ENCODE measurements at regions not wholly inside any gene's neighbourhood (a gene's known extent, or its start where the extent isn't known, plus 50 kb on each side); places are given as distances from the start of the nearest gene placed in this dataset.
"Not testable (repeated sequence)": the region's sequence is repeated elsewhere in the genome, so short reads cannot be mapped to it uniquely, and the experiment has no call there.

DNA sequence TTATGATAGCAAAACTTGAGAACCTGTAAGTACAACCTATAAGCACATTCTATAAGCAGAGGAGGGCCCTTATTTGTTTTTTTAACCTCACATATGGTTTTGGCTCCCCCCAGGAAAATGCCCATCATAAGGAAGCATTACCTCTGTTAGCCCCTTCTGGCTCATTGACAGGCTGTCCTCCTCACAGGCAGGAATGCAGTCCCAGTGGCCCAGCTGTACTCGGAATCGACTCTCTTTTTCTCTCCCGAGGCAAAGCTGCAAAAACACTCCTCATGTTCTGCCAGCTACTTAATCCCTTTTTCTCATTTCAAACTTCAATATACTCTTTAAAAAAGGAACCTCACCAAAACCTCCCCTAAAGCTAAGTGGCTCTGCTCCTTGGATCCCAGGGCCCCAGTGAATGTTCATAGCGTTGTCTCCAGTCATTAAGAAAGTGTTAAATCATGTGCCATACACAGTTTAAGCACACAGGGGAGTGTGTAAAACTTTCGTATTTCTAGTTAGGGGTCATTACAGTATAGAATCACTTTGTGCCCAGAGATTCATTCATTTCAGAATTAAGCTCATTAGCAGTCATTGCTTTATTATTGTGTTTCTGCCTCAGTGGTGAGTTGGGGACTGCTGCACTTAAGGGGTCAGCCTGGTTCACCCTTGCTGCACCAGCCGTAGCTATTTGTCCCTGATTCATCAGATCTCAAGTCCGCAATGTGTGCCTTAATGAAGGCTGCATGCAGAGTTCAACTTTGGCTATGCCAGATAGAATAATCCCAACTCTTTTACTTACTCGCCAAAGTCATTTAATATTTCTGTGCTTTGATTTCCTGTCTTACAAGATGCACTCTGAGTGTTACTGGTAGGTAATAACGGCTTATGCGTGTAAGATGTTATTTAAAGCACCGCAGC, 57.6 kb downstream of the JRKL start:
- DNase-seq = no peak

DNA sequence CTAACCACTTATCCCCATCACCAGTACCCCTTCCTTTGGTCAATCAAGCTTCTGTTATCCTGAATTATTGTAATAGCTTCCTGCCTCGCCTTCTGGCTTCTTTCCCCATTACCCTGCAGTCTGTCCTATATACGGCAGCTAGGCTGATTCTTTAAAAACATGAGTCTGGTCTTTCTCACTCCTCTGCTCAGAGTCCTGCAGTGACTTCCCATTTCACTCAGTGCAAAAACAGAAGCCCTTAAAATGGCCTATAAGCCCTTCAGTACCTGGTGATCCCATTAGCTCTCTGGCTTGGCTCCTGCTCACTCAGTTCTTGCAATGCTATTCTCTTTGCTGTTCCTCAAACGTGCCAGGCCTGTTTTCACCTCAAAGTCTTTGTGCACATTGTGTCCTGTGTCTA, 58.4 kb downstream of the JRKL start:
- DNase-seq = no peak

DNA sequence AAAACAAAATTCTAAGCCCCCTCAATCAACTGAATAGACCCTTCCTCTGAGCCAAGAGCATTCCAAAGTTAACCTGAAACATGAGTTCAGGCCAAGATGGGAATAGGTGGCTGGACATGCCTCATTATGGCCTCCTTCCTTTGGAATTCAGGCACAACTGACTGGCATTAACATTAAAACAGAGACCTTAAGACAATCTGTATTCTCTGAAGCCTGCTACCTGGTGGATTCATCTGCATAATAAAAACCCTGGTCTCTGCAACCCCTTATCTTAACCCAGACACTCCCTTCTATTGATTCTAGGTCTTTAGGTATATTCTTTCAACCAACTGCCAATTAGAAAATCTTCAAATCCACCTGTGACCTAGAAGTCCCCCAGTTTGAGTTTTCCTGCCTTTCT, 66.3 kb downstream of the JRKL start:
- DNase-seq = no peak

DNA sequence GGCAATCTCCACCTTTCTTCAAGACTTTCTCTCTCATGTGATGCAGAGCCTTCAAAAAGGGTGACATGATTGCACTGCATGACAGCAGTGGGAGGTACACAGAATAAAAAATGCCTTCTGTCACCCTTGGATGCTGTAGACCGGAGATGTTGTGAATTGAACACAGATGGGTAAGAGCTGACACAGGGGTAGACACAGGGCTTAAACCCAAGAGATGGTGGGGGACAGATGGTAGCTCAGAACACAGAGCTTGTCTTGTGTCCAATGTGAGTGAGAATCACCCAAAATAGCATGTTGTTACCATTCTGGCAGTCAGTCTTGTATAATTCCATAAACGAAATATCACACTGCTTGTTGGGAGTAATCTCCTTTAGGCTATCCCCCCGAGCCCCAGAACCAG, 69.9 kb downstream of the JRKL start:
- DNase-seq = no peak

DNA sequence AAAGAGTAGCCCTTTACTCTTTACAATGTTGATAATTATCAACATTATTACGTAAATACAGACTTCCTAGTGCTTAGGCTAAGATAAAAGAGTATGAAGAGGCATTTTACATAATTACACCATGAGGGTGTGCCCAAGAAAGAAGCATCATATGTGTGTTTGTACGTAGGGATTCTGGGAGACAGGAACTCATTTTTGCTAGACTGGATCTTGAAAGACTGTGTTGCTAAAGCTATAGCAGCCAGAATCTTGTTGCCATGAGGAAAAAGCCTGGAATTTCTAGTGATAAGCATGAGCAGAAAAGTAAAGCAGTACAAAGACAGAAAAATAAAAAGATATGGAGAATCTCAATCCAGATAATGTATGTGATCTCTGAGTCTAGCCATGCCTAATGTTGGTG, 72.1 kb downstream of the JRKL start:
- no peak for DNase-seq

DNA sequence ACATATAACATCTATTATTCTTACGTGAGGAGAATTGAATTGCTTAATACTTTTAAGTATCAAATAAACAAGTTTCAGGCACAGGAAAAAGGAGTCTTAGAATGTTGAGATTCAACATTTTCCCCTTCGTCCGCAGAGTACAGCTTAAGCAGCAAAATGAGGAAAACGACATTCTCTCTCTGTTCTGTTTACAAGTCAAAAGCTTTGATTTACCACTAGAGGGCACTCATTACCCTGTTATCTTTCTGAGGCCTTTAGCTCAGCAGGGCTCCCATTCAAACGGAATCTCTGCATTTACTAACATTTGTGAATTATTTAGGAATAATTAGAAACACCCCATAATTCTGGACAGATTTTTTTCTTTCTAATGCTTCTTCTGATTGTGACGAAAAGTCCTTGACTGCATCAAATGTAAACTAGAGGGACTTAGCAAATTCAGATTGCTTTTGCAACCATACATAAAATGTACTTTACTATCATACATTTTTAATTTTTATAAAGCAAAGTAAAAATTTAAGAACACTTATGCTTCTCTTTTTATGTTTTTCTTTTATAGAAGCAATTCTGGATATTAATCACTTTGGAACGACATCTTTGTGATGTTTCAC, 75.0 kb downstream of the JRKL start:
- DNase-seq = peak; percentile 72

DNA sequence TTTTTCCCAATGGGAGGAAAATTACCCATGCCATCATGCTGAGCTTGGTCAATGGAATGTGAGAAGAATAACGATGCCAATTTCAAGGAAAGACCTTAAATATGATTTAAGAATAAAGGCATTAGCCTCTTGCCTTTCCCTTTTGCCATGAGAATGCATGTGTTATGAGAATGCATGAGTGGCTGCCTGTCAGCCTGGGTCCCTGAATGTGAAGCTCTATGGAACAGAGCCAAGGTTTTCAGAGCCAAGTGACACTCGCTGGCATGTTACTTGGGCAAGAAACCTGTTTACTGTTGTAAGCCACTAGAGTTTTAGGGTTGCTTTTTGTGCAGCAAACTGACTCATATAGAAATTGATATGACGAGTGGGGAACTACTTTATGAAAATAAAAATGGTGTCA, 75.7 kb downstream of the JRKL start:
- DNase-seq = peak; percentile 71

DNA sequence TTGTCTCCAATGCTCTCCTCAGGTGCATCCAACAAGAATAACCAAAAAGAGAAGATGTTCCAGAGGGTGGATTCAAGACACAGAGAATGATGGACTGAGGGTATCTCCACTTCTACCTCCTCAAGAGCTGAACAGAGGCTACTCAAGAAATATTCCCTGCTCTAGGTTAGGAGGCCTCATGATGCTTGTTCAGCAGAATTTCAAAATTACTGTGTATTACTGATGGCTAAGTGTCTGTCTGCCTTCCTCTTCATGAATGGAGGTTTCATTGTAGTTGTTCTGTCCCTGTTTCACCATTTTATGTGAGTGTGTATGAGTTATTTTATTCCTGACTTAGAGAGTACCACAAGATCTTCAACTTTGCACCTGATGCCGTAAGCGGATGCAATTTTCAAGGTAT, 76.8 kb downstream of the JRKL start:
- no peak for DNase-seq

DNA sequence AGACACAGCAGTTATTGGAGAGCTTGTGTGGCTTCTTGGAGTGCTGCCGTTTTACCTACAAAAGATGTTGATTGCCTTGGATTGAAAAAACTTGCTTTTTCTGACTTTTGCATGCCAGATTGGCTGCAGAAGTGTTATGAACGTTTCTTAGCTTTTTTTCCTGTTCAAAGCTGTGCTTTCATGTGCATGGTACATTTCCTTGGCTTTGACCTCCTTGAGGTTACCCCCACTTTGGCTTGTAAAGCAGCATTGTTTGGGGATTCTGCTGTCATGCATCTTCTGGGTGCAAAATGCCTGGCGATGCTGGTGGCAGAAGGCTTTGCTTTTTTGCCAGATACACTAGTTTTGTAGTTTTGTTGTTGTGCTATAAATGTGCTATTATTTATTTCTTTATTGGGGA, 80.0 kb downstream of the JRKL start:
- peak; percentile 35 for DNase-seq

DNA sequence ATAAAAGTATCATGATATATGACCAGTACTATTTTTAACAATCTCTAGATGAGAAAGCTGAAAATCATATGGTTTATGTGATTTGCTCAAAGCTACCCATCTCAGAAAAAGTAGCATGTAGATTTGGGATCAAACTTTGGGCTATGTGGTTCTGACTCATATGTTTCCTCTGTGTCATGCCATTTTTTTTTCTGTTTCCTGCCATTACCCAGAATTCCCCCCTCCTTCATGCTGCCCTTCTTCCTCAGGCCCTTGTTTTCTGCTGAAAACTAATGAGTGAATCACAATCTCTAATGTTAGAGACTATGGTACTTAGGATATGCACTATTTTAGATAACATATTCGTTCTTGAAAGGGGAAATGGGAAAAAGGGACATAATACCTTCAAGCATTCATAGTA, 80.7 kb downstream of the JRKL start:
- DNase-seq = no peak

DNA sequence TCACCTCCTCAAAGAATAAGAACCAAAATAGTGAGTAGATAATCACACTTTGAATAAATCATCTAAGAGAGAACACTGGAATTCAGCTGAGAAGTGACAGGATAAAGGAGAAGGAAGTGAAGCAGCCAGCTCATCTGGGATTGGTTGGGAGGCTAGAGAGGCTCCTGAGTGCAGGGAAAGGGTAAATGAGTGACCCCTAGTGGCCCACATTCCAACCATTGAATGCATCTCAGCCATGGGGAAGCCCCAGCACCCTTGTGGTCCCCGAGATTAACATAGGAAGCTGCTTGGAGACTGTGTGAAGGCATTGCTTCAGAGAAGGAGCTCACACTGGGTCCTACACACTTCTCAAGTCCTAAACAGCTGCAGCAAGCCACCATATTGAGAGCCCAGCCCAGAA, 82.3 kb downstream of the JRKL start:
- DNase-seq = no peak

DNA sequence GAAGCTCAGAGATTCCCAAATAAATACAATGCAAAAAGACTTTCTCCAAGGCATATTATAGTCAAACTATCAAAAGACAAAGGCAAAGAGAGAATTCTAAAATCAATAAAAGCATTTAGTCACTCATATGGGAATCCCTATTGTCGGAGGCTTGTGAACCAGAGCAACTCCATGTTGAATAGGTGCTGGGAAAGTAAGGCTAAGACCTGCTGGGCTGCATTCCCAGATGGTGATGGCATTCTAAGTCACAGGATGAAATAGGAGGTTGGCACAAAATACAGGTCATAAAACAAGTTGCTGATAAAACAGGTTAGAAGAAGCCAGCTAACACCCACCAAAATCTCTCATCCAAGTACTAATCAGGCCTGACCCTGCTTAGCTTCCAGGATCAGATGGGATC, 84.5 kb downstream of the JRKL start:
- no peak for DNase-seq

DNA sequence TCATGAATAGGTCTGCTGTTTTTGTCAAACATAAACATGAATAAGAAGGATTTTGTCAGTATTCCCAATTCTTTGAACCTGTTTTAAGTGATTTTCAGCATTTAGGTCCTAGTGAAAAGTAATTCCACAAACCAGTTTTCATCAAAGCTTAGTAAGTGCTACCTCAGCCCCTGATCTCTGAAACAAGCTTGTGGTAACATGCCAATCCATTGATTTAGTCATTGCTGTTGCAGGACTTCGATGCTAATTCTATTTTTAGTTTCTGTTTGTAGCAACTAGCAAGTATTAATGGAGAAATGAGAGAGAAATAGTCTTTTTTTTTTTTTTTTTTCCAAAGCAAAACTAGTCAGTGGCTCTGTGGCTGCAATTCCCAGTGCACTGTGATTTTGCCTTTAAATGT, 91.4 kb downstream of the JRKL start:
- no peak for DNase-seq

DNA sequence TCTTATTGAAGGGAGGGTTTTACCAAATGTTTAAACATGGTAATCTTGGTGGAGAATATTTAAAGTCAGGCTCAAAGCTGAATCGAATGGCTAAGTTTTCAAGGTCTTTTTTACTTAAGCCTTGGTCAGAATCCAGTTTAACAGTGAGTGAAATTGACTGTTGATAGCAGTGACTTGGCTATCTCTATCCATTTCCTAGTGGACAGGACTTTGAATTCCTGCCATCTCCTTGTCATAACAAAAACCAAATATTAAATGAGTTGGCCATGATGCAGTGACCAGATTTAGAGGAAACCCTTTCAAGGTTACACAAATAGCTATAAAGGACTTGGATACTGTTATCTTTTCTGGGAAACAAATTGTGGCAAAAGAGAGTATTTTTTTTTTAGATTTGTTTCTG, 92.0 kb downstream of the JRKL start:
- DNase-seq = no peak

DNA sequence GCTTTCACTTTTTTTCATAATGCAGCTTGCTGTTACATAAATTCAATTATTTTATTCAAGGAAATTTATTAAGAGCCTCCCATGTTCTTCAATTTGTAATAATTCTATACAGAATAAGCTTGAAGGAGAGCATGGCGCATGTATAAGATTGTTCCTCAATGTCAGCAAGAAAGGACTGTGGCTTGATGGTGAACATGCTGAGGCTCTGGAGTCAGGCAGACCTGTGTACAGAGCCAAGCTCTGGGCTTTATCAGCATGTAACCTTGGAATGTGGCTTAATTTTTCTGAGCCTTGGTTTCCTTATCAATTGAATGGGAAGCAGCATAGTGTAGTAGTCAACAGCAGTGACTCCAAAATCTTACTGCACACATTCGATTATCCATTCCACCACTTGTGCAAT, 92.4 kb downstream of the JRKL start:
- DNase-seq = no peak

DNA sequence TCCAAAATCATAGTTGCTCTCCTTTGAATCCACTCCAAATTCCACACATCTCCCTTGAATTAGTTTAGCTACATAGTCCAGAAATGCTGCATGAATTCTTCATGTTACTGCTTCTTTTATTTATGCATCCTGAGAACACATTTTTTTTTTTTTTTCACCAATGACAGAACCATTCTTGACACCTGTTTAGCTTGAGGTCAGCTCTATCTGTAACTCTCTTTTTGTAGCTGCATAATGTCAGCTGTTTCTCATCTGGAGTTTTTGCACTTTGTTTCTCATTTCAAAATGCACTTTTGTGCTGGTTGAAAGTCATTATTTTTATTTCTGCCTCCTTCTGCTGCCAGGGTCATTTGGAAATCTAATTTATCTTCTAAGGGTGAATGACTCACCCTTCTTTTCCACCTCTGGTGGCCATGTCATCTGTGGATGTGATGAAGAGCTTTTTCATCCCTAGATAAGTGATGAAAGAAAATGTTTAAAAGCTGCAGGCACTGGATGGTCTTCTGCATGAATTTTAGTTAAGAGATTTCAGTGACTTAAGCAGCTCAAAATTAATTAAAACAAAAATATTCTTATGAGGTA, 93.7 kb downstream of the JRKL start:
- DNase-seq = no peak

DNA sequence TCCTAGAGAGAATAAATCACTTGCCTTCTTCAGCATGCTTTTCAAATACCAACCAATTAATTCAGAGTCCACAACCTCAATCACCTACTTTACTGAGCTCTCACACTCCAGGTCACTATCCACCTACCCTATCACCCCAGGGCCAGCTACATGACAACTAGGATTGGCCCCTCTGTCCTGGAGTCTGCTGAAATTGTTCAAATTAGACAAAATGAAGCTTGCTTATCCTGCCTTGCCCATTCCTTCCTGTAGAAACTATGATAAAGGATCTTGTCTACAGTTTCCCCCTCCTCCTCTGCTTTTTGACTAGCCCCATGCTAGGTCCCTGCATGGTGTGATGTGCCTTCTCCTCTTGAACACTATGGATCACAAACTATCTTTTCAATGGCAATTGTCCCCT, 94.5 kb downstream of the JRKL start:
- DNase-seq = no peak

DNA sequence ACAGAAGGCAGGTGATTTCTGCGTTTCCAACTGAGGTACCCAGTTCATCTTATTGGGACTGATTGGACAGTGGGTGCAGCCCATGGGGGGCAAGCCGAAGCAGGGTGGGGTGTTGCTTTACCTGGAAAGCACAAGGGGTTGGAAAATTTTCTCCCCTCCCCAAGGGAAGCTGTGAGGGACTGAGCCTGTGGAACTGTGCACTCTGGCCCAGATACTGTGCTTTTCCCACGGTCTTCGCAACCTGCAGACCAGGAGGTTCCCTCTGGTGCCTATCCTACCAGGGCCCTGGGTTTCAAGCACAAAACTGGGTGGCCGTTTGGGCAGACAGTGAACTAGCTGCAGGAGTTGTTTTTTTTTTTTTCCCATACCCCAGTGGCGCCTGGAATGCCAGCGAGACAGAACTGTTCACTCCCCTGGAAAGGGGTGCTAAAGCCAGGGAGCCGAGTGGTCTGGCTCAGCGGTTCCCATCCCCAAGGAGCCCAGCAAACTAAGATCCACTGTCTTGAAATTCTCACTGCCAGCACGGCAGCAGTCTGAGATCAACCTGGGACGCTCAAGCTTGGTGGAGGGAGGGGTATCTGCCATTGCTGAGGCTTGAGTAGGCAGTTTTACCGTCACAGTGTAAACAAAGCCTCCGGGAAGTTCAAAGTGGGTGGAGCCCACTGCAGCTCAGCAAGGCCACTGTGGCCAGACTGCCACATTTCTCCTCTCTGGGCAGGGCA, 97.2 kb downstream of the JRKL start:
- DNase-seq = no peak

DNA sequence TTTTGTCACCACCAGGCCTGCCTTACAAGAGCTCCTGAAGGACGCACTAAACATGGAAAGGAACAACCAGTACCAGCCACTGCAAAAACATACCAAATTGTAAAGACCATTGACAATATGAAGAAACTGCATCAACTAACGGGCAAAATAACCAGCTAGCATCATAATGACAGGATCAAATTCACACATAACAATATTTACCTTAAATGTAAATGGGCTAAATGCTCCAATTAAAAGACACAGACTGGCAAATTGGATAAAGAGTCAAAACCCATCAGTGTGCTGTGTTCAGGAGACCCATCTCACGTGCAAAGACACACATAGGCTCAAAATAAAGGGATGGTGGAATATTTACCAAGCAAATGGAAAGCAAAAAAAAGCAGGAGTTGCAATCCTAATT, 99.1 kb downstream of the JRKL start:
- DNase-seq = not testable (repeated sequence)

DNA sequence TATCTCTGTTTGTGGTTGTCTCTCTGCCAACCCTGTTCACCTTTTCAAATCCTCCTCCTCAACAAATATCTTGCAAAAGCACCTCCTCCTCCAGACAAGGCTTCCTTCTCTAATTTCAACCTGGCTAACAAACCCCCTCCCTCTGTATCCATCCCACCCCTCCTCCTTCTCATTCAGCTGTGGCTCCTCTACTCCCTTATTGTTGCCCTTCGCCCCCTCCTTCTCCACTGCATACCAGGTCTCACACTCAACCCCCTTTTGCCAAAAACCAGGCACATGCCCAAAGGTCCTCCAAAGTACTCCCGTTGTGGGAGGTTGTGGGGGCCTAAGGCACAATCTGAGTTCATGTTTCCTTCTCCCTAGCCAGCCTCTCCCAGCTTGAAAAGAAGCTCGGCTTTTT, 110.6 kb downstream of the JRKL start:
- no peak for DNase-seq

DNA sequence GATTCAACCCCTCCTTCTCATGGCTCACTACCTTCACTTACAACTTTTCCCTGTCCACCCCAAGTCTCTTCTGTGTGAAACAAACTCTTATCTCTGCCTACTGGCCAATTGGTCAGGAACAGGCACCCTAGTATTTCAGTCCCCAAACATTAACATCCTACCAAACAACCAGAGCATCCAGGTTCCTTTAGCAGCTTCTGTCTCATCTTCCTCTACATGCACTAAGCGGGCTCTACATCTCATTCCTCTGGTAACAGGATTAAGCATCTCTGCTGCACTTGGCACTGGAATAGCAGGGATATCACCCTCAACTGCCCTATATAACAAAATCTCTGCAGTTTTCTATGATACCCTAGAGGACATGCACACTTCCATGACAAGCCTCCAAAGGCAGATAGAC, 116.2 kb downstream of the JRKL start:
- no peak for DNase-seq

DNA sequence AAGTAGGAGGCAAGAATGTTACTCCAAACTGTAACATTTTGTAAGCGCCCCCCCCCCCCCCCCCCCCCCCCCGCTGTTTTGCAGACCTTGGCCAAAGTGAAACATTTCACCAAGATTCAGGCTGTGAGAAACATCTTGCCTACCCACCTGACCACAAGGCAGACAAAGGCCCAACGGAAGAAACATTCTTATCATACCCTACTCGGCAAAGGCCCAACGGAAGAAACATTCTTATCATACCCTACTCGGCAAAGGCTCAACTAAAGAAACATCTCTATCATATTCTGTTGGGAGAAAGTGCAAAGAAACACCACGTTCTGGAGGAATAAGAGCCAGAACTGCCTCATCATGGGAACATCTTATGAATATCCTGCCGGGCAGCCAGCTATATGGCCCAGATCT, 117.1 kb downstream of the JRKL start:
- DNase-seq = no peak

DNA sequence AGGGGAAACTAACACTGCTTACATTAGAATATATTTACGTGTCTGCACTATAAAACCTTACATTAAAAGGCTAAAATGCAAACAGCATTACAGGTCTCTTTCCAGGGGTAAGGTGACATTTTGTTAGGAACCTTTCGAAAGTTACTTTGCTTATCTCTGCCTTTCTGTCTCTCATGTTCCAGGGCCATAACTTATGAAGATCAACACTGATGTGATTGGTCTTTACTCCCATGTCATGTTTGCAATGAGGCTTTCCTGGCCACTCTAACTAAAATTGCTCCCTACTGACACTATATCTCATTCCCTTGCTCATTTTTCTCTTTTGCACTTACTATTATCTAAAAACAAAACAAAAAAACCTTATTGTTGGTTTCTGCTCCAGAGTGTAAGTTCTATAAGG, 119.0 kb downstream of the JRKL start:
- DNase-seq = no peak

DNA sequence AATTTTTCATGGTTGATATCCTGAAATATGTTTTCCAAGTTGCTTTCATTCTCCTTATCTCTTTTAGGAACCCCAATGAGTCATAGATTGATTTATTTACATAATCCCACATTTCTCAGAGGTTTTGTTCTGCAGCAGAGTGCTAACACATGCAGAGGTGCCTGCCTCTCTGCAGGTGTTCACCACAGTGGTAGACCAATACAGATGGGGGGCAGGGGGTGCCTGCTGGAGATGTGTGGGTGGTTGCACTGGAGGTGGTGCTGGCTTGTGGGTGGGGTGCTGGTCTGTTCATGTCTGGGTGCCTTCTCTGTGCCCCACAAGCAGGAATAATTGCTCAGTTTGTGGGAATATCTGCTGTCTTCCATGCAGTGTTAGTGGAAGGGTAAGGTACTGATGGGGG, 131.1 kb downstream of the JRKL start:
- DNase-seq = no peak

Data from NCI-H2171 (cell line).